ENCODE measurements at regions not wholly inside any gene's neighbourhood (a gene's known extent, or its start where the extent isn't known, plus 50 kb on each side); places are given as distances from the start of the nearest gene placed in this dataset.

- TF ChIP-seq CTCF (IDR thresholded peaks at IDR 0.05) (no peak), POLR2A (IDR thresholded peaks at IDR 0.05) (no peak)
Measured at GRCh38 chr12:60419986-60420385, 824.2 kb downstream of the SLC16A7 start.

All from adrenal gland (tissue), 5 donors.